ENCODE measurements at regions not wholly inside any gene's neighbourhood (a gene's known extent, or its start where the extent isn't known, plus 50 kb on each side); places are given as distances from the start of the nearest gene placed in this dataset.

DNA sequence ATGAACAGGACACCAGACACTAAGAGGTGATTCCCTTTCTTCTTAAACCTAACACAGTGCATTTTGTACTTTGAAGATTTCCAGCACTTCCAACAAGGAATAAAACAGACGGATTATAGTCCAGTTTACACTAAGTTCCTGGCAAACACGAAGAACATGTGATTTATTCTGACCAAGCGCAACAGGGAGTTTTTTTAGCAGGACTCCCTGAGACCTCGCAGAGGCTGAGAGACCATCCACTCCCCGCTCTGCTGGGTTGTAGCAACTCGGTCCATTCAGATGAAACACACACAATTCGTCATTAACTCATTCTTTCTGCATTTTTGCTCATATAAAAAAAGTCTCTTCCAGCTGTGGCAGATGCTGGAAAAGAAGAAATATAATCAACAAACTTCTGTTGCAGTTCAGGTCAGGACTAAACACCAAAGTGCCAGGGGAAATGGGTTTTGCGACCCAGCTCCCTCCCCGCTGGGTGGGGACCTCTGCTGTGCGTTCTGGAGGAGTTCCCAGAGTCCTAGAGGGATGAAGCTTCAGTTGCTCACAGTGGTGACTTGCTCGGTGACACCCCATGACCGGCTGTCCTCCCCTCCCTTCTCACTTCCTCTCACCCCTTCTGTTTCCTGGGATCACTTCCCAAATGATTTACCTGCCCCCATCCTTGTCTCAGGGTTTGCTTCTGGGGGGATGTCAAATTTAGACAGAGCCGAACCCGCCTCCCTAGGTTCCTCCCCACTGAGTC is 52.5 kb downstream of the KCNF1 start:
- no peak for DNase-seq

DNA sequence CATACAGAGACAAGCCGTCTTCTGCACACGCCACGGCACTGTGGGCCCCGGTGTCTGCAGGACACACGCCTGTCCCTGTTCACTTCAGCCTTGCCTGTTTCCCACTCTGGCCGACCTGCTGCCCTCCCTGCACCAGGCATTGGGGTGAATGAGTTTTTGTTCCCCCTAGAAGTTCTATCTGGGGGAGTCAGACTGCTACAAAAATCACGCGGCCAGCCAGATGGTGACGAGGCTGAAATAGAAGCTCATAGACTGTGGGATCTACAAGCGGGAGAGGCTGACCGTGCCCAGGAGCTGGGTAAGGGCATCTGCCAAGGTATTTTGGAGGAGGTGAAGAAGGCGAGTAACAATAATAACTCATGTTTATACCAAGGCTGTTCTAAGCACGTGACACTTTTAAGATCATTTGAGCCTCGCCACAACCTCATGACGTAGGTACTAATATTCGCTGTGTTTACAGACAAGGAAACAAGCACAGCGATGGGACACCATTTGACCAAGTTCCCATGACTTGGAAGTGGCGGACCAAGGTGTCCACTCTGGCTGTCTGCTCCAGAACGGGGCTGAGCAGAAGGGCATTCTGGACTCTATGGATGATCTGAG is 53.6 kb downstream of the KCNF1 start:
- DNase-seq: no peak

DNA sequence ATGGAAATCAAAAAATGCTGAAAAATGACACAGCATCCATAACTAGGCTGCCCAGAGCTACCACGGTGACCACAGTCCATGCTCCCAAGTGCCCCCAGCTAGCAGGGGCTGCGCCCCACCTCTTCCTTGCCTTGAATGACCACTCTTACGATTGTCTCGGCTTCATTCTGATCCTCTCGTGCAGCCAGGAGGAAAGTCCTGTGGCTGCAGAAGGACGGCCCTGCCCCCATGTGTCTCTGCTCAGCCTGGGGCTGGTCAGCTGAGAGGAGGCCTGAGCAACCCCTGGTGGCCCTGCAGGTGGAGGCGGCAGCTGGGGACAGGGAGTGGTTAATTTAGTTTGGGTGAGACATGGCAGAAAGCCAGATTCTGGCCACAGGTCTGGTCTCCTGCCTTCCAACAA is 54.3 kb downstream of the KCNF1 start:
- DNase-seq: no peak

DNA sequence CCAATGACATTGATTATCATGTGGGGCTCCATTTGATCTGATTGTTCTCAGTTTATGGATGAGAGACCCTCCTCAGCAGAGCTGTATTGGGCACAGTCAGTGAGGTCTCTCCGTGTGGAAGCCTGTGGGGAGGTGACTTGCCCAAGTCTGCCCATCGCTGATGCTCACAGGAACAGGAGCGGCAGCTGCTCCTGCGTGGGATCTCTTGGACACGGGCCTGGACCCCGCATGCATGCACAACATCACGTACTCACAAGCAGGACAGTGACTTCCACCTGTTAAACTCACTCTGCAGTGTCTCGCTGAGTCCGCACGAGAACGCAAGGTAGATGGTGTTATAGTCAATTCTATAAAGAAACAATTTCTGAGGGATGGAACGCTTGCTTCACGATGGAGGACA is 55.0 kb downstream of the KCNF1 start:
- DNase-seq: no peak

DNA sequence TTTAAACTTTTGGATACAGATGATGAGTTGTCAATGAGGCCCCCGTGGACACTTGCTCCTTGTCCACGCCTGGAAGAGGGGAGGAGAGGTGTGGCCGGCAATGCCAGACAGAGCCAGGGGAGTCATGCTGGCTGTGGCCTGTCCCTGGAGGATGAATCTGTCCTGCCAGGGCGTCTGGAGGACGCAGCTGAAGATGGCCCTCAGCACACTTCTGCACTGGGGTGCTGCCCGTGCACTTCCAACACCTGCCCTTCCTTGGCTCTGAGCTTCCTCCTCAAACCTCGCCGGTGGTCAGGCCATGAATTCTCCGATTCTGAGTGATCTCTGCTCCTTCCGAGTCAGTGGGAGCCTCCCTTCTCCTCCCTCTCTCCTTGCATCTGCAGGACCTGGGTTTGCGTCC is 56.4 kb downstream of the KCNF1 start:
- no peak for DNase-seq

DNA sequence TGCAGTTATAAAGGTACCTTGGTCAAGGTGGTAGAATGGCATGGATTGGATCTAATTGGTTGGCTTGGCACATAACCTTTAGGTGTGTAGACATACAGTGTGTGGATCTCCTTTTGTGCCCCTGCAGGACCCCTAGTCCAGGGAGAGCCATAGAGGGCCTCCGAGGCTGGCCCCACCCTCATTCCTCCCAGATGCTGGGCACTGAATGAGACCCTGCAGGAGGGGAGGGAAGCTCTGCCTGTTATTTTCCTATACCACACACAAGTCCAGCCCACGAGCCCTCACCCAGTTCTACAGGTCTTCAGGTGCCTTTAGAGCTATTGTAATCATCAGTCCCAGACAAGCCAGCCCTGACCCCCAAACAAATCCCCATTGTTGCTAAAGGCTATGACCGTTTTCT is 58.9 kb downstream of the KCNF1 start:
- DNase-seq: no peak

DNA sequence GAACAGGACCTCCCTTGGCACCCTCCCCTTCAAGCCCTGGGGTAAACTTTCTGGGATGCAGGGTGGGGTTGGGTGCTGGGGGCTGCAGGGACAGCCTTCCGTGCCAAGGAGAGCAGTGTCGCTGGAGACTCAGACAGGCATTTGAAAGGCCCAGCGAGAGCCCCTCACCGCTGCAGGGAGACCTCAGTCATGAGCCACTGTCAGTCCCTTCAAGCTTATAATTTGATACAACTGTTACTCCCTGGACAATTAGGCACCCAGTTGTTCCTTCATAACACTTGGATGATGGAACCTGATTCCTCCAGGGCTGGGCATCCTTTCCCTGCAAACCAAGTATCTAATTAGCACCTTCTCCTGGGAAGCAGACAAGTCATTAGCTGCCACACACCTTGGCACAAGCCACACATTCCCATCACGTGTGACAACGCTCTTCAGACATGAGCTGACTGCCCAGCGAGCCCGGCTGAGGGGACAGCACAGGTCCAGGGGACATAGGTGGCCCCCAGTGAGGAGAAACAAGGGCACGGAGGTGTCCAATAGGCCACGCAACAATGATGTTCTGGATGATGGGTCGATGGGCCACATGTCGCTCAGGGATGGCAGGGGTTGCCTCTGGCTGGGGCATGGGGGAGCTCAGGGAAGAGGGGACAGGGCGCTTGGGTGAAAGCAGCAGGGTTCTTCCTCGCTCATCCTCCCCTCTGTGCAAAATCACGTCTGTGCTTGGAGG is 59.6 kb downstream of the KCNF1 start:
- DNase-seq: no peak

DNA sequence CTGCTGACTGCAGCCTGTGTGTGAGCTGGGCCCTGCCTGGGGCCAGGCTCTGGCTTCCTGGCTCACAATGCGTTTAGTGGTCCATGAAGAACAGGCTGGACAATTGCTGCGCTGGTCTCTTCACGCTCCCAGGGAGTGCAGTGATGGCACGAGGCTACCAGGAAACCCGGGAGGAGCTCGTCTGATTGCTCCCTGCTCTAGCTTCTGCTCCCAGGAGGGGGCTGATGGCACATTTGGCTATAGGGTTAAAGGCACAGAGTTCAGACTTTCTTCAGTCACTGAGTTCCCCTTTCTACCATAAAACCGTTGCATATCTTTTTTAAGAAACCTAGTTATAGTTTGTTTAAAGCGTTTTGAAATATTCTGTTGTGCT is 60.1 kb downstream of the KCNF1 start:
- no peak for DNase-seq

DNA sequence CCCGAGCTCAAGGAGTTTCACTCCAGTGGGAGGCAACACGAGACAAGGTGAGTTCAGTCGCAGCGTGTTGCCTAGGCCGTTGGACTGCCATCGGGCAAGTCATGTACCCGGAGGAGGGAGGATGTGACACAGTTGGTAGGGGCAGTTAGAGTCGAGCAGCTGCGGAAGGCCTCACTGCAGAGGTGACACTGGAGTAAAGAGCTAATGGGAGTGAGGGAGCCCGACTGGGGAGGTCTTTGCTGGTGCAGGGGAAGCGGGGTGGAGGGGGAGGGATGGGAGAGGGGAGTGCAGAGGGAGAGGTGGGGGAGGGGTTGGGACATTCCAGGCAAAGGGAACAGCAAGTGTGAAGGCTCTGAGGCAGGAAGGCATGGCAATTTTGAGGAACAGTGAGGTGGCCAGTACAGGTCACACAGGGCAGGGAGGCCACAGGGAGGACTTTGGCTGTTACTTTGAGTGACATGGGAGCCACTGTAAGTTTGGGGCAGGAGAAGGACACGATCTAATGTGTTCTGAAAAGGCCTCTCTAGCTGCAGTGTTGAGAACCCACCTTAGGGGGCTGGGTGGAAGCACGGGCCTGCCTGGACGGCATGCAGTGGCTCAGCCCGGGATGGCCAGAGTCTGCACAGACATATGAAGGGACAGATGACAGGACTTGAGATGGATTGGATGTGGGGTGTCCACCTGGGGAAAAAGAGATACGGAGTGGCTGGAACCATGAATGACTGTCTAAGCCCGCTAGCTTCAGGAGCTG is 61.1 kb downstream of the KCNF1 start:
- no peak for DNase-seq

DNA sequence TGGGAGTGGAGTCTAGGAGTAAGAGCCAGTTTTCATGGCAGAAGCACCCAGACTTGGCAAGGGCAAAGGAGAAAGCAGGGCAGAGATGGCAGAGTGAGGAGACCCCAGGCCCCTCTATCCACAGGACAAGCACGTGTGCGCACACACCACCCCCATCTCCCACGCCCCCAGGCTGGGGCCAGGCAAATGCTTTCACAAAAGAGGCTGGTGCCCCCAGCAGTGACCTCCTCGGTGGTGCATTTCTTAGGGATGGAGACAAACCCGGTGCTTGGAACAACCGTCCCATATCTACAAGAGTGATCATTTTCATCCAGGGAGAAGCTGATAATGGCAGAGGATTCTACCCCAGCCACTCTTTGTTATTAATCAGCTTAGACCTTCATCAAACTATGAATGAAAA is 62.0 kb downstream of the KCNF1 start:
- no peak for DNase-seq

DNA sequence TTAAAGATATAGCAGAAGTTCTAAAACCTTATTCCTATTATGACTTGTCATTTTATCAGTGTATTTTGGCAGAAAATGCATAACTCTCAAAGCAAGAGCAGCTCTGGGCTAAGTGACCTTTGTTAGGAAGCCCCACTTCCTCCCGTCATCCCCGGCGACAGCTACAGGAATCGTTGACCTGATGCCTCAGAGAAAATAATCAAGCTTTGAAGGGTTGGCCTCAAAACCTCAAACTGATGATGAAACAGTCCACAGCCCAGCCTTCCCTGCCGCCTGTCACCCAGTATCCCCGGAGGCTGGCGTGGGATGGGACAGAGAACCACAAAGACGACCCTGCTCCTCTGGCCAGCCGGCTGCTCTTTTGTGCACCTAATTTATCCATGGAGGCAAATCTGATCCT is 65.3 kb downstream of the KCNF1 start:
- no peak for DNase-seq

DNA sequence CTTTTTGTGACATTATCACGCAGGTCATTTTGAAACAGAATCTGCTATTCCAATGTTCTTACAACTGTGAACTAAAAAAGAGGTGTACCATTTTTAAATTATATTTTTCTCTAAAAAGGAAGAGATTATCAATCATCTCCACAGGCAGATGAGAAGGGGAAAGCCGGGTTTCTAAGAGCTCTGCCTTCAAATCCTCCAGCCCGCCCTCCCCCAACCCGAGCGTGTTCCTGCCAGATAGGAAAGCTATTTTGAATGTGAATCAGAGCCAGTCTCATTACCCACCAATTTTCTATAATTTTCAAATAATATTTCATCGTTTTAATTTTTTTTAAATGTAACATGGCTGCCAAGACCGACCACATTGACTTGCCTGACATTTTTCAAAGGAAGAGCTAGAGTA is 65.9 kb downstream of the KCNF1 start:
- DNase-seq: no peak

DNA sequence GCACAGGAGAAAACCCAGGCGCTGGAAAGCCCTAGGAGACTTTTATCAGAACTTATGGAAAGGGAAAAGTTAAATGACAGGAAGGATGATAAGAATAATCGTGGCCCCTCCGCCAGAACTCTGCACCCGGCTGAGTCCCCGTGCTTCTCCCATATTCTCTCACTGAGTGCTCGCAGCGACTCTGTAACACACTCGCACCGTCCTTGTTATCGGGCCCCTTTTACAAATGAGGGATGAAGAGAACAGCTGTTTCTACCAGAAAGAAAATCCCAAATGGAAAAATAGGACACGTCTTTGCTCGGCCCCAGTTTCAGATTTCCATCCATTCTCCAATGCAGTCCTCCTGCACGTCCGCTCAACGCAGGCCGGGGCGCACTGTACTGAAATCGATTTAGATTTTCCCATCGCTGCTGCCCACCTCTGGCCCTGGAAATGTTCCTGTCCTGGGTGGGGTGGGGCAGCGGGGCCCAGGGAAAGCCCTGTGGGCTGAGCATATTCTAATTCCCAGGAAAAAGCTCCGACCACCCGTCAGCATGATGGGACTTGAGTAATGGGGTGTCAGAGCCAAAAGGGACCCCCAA is 66.4 kb downstream of the KCNF1 start:
- DNase-seq: no peak

DNA sequence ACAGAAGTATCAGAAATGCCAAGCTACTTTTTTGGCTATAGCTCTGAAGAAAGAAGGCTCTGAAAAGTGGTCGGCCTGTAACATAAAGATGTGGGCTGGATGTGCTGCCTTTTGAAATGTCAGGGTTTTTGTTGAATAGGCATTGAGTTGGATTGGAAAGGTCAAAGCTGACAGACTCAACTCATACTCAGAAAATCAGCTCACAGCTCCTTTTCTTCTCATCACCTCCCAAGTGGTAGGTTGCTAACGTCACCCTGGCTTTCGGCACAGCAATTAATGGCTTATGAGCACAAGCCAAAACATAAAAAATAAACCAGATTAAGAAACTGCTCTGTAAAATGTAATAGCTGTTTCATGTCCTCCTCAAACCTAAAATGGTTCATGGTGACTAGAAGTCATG is 68.3 kb downstream of the KCNF1 start:
- no peak for DNase-seq

DNA sequence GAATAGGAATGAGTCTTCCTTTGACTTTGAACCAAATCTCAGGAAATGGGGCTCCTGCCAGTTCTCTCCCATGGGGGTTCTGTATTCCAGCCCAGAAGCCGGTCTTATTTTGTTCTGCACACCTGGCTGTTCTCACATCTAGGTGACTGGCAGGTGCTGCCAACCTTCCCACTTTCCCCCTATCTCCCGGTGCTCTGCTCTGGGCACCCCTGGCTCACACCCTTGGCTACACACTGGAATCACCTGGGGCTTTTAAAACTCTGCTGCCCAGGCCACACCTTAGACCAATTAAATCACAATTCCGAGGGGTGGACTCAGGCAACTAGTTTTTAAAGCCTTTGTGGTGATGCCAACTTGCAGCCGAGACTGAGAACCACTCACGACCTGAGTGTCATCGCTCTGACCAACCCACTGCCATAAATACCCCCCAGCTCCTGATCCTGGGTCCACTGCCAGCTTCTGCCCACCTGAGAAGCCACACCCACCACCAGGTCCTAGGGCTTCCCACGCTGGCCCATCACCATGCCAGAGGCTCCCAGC is 69.2 kb downstream of the KCNF1 start:
- DNase-seq: no peak

DNA sequence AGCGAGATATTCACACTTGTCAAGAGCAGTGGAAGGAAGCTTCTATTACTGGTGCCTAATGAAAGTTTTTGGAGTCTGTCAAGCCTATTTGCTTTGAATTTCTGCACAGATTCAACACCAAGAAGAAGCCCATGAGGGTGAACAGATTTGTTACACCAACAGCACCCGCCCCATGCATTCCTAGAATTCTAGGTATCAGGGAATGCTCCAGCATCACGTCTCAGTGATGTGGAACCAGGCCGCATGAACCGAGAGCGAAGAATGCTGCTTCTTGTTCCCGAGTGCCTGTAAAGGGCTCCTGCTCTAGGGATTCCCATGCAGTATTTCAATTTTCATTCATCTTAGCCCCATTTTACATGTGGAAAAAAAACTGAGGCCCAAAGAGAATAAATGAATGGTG is 69.7 kb downstream of the KCNF1 start:
- DNase-seq: no peak

DNA sequence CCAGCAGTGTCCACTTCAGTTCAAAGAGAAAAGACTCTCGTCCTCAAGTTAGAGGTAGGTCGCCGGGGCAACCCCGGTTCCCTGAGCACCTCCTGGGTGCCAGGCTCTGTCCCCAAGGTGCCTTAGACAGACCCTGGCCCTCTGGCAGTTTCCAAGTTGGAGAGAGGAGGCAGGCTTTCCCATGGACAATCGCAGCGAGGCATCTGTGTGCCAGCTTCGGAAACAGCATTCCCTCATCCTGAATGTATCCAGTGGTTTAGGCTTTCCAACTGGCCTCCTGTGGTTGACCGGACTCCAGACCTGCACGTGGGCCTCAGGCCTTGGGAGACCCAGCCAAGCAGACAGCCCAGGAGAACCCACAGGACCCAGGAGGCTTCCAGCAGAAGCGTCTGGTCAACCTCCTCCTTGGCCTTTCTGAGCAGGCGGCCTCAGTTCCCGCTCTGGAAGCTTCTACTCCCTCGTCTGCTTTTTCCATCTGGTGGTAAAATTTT is 70.3 kb downstream of the KCNF1 start:
- no peak for DNase-seq

DNA sequence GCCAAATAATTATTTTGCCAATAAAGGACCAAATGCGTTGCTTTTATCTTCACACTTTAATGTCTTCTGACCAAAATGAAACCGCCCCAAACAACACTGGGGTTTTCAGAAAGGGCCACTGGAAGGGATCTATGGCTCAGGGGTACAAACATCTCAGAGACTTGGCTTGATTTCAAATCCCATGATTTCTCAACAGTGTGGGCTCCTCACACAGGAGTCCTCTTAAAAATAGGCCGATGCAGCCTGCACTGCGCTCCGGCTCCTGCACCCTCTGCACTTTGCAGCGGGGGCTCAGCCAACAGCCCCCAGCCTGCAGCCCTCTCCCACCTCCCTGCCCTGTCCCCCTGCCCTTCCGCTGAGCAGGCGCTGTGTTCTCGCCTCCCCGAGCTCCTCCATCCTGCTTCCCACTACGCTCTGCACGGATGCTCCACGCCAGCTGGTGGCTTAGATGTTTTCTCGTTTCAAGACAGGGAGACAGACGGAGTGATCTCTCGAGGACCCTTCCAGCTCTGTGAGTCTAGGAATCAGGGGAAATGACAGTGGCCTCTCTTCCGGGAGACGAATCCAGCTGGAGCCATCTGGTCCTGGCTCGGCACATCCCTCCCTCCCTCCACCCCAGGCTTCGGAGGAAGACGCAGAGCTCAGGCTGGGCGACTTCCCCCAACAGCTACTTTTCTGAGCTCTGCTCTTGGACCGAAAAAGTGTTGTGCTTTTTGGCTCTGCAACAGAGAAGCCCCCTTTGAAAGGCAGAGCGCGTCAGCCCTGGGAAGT is 71.4 kb downstream of the KCNF1 start:
- DNase-seq: no peak

DNA sequence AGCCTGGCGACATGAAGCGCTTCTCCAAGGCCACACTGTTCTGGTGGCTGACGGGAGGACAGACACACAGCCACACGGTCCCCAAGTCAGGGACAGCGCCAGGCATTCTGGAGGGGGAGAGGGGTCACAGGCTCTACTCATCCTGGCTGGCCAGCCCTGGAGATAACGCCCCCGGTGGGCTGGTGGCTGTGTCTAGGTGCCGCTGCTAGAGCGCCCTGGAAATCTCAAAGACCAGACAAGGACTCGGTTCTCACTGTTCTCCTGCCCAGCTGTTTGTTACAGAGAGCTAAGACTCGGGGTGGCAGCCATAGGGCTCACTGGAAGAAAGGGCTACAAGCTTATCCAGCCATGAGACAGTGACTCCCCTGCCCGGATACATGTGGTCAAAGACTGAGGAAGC is 72.0 kb downstream of the KCNF1 start:
- no peak for DNase-seq

DNA sequence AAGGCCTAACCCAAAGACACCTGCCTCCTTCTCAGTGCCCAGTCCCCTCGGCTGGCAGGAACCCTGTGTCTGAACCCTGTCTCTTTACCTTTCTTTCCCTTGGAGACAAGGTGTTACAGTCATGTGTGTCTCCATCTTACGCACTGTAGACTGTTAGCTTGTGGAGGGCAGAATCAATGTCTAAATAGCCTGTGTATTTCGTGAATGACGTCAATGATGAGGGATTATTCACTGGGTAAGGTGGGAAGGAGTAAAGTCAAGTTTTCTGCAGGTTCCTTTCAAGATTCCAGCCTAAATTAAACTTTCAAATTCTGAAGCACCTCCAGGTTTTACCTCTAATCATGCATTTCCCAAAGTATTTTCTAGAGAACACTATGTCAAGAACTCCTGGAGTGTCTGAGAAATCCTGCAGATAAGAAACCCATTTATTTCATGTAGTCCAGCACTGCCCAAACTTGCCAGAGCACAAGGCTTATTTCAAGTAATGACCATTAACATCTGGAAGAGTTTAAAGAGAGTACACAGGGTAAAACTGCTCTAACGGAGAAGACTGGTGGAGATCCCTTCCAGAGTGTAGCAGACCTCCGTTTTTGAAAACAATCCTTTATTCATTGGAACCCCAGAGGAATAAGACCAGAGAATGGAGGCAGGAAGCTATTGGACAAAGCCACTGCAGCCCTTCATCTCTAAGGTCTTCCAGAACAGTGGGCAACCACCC is 72.8 kb downstream of the KCNF1 start:
- no peak for DNase-seq

DNA sequence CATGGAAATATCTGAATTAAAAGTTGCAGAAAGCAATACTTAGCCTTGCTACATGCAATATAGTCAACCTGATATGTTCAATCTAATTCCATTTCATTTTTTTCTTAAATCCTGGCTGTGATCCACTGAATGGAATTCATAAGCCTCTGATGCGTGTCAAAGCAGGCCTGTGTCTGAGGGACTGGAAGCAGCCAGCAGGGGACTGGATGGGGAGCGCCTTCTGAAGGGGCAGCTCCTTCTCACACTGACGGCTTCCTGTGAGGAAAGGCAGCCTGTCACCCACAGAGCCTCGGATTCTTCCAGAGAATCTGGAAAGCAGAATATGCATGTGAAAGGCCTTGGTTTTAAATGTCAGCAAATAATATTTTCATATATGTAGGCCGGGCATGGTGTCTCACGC is 73.5 kb downstream of the KCNF1 start:
- no peak for DNase-seq

Data from AML-193 (cell line).